Endothelial cell of umbilical vein (primary cell): ENCODE measurements at regions not wholly inside any gene's neighbourhood (a gene's known extent, or its start where the extent isn't known, plus 50 kb on each side); places are given as distances from the start of the nearest gene placed in this dataset.

Experiments used
- BruUV-seq: library from RNA; stranded (reverse); fragments of 400-500 nt; replicated peaks from 2 replicates; lab custom pipeline; 2021; lab: Mats Ljungman, UMichigan
- CTCF ChIA-PET: fragments of 300-600, 350-600 bp; sonication (Branson Sonifier 250); formaldehyde crosslinking; loops from one replicate; lab custom pipeline; 2021; ENCODE audit warnings: antibody characterized with exemption, inconsistent platforms; lab: Charles Lee
- POLR2A ChIA-PET: fragments of 300-600, 350-600 bp; sonication (Branson Sonifier 250); formaldehyde crosslinking; loops from one replicate; lab custom pipeline; 2021; ENCODE audit warnings: antibody characterized with exemption, inconsistent platforms; lab: Charles Lee
- DNase-seq: peaks from one replicate; pipeline ENCODE4 v3.0.0-alpha.2; 2011; ENCODE audit warnings: low read depth, low spot score
- FAIRE-seq: peaks from 2 replicates; lab custom pipeline; 2011; peaks lifted over from hg19 to GRCh38; lab: Jason Lieb, UNC
- H2AFZ ChIP-seq: 2 replicates; pipeline ENCODE4 v1.6.0; 2012; ENCODE audit warnings: low read depth, low read length, control low read depth, inconsistent platforms
- H3K27ac ChIP-seq: 2 replicates; pipeline ENCODE4 v1.5.1; 2011; ENCODE audit warnings: low read depth, mild to moderate bottlenecking, control low read depth, low read length, moderate library complexity; ENCODE audit not compliant: insufficient read depth
- H3K27me3 ChIP-seq, 2 experiments: 2 replicates each; pipeline versions ENCODE4 v1.6.0 to v1.6.1; 2011; ENCODE audit warnings: low read length in 2 of 2, mixed read lengths in 1 of 2; ENCODE audit not compliant: control insufficient read depth in 2 of 2, insufficient read depth in 2 of 2
- H3K36me3 ChIP-seq, 2 experiments: 2 replicates in 1 of 2; 3 replicates in 1 of 2; pipeline ENCODE4 v1.5.1; 2011; ENCODE audit warnings: low read length in 2 of 2, mild to moderate bottlenecking in 1 of 2, moderate library complexity in 1 of 2; ENCODE audit not compliant: control insufficient read depth in 2 of 2, insufficient read depth in 2 of 2; ENCODE audit errors: extremely low read depth in 1 of 2
- H3K4me1 ChIP-seq: 3 replicates; pipeline ENCODE4 v1.5.1; 2011; ENCODE audit warnings: mild to moderate bottlenecking, low read length; ENCODE audit not compliant: control insufficient read depth, insufficient read depth; ENCODE audit errors: extremely low read depth
- H3K4me2 ChIP-seq: 2 replicates; pipeline ENCODE4 v1.6.1; 2011; ENCODE audit warnings: low read length, control low read depth, mixed read lengths; ENCODE audit not compliant: insufficient read depth
- H3K4me3 ChIP-seq, 3 experiments: fragments of 200-600 bp in 1 of 3; sonication (generic), shearing (Covaris generic) in 1 of 3; replicated peaks in 1 of 3; 2 replicates each; pipeline ENCODE4 v1.5.1; 2011 to 2016; ENCODE audit warnings: control low read depth in 3 of 3, low read length in 3 of 3, mild to moderate bottlenecking in 2 of 3, inconsistent platforms in 1 of 3, low read depth in 1 of 3, moderate library complexity in 1 of 3; ENCODE audit not compliant: insufficient read depth in 1 of 3
- H3K79me2 ChIP-seq: 2 replicates; pipeline ENCODE4 v1.6.0; 2012; ENCODE audit warnings: low read length, inconsistent platforms; ENCODE audit not compliant: control insufficient read depth, insufficient read depth
- H3K9ac ChIP-seq: replicated peaks from 2 replicates; pipeline ENCODE3; 2011; ENCODE audit warnings: low read length, control low read depth; ENCODE audit not compliant: insufficient read depth; ENCODE audit errors: extremely low read depth
- H3K9me1 ChIP-seq: replicated peaks from 3 replicates; pipeline ENCODE4 v1.6.0; 2011; ENCODE audit warnings: mild to moderate bottlenecking, low read length; ENCODE audit not compliant: control insufficient read depth, insufficient read depth; ENCODE audit errors: extremely low read depth
- H3K9me3 ChIP-seq: replicated peaks from 2 replicates; pipeline ENCODE4 v1.5.1; 2012; ENCODE audit warnings: low read length, inconsistent platforms; ENCODE audit not compliant: control insufficient read depth, insufficient read depth
- H4K20me1 ChIP-seq: replicated peaks from 2 replicates; pipeline ENCODE3; 2011; ENCODE audit warnings: mild to moderate bottlenecking, low read length; ENCODE audit not compliant: control insufficient read depth, insufficient read depth; ENCODE audit errors: extremely low read depth
- CTCF ChIP-seq, 2 donors: IDR thresholded peaks; 1 replicate in 1 of 2; 2 replicates in 1 of 2; pipeline ENCODE4 v1.5.1; 2011; ENCODE audit warnings: low read length in 2 of 2, mild to moderate bottlenecking in 2 of 2, moderate library complexity in 2 of 2, control low read depth in 1 of 2, inconsistent platforms in 1 of 2, low read depth in 1 of 2; ENCODE audit not compliant: insufficient read depth in 1 of 2; ENCODE audit errors: extremely low read depth in 1 of 2
- EZH2 ChIP-seq: IDR thresholded peaks from 2 replicates; pipeline ENCODE4 v1.6.1; 2012; ENCODE audit warnings: borderline replicate concordance, low read depth, mild to moderate bottlenecking, moderate library complexity, low read length, inconsistent platforms; ENCODE audit not compliant: severe bottlenecking
- FOS ChIP-seq: IDR thresholded peaks from 2 replicates; pipeline ENCODE4 v1.6.1; 2011; ENCODE audit warnings: mild to moderate bottlenecking, low read length, moderate library complexity, borderline replicate concordance; ENCODE audit not compliant: insufficient read depth
- GATA2 ChIP-seq: IDR thresholded peaks from 2 replicates; pipeline ENCODE4 v1.7.0; 2011; ENCODE audit warnings: low read depth, mild to moderate bottlenecking, moderate library complexity, mixed read lengths, low read length; ENCODE audit not compliant: insufficient read length, insufficient read depth
- JUN ChIP-seq: IDR thresholded peaks from 2 replicates; pipeline ENCODE4 v1.6.1; 2011; ENCODE audit warnings: borderline replicate concordance, low read depth; ENCODE audit not compliant: insufficient read length, insufficient read depth
- MAX ChIP-seq: IDR thresholded peaks from 2 replicates; pipeline ENCODE4 v1.6.1; 2011; ENCODE audit not compliant: insufficient read depth, insufficient read length
- MYC ChIP-seq: IDR thresholded peaks from one replicate; pipeline ENCODE4 v1.6.1; 2011; ENCODE audit warnings: mild to moderate bottlenecking, low read depth, low read length
- POLR2A ChIP-seq: IDR thresholded peaks from 2 replicates; pipeline ENCODE4 v1.6.1; 2012; ENCODE audit warnings: low read depth, mild to moderate bottlenecking, control low read depth, low read length
- POLR2AphosphoS5 ChIP-seq: IDR thresholded peaks from 2 replicates; pipeline ENCODE4 v1.6.1; 2012; ENCODE audit warnings: low read depth, mild to moderate bottlenecking, control low read depth, low read length, moderate library complexity; ENCODE audit not compliant: insufficient read depth
- dilution Hi-C: fragments of 300-500 bp; cut with MboI; formaldehyde crosslinking; loops from one replicate; pipeline ENCODE4 v1.15.0; 2019; ENCODE audit warnings: low sequenced_read_pairs; ENCODE audit not compliant: extremely low pct_ligation_motif_present
- intact Hi-C: fragments of 100-400 bp; cut with micrococcal nuclease; formaldehyde crosslinking; loops from one replicate; pipeline ENCODE4 v1.10.0; 2022

GRCh38 chr20:52654567-52654966 lies 317.6 kb upstream of the TSHZ2 start:
- H2AFZ ChIP-seq, result no peak overlapping the region
- H3K4me1 ChIP-seq, result no peaks in the 10 kb centered on the region
- no peaks in the 10 kb centered on the region for H3K27me3 ChIP-seq
- no peaks in the 10 kb centered on the region for H3K79me2 ChIP-seq
- DNase-seq (no peak), FAIRE-seq (no peak)
- intact Hi-C loops (no loop called here), dilution Hi-C loops (no loop called here)
- H3K9ac ChIP-seq, result no peak overlapping the region
- TF ChIP-seq MAX (no peak), FOS (no peak), POLR2A (no peak), EZH2 (no peak), JUN (no peak), GATA2 (no peak), CTCF (IDR thresholded peaks at IDR 0.05; ENCODE audit: extremely low read depth in 1 of 2, insufficient read depth in 1 of 2, low read depth in 1 of 2, low read length in 2 of 2) (no peak), POLR2AphosphoS5 (no peak), MYC (no peak)
- ChIA-PET POLR2A (no interaction called here), CTCF (no interaction called here)
- H3K4me2 ChIP-seq, result no peak overlapping the region
- H3K36me3 ChIP-seq, result no peaks in the 10 kb centered on the region
- no peaks in the 10 kb centered on the region for H3K9me3 ChIP-seq
- no peak overlapping the region for H3K27ac ChIP-seq
- no peak overlapping the region for H3K4me3 ChIP-seq
- no peaks in the 10 kb centered on the region for H4K20me1 ChIP-seq
- H3K9me1 ChIP-seq, result no peaks in the 10 kb centered on the region
- no TSS peak for BruUV-seq
